ENCODE measurements at regions not wholly inside any gene's neighbourhood (a gene's known extent, or its start where the extent isn't known, plus 50 kb on each side); places are given as distances from the start of the nearest gene placed in this dataset.

- no peak for DNase-seq
Observed at GRCh38 chr5:53219174-53219573, 109.6 kb upstream of the MOCS2 start.

GRCh38 chr5:53219610-53220009 lies 110.1 kb upstream of the MOCS2 start:
- TF ChIP-seq POLR2A (IDR thresholded peaks at IDR 0.05), result no peak
- no peak for TF ChIP-seq CTCF (IDR thresholded peaks at IDR 0.05)
- no peaks in the 10 kb centered on the region for H3K36me3 ChIP-seq
- H3K9me3 ChIP-seq, result no peaks in the 10 kb centered on the region
- no peak overlapping the region for H3K27ac ChIP-seq
- no peak for DNase-seq
- H3K4me3 ChIP-seq, result no peak overlapping the region
- H3K27me3 ChIP-seq, result no peaks in the 10 kb centered on the region
- no peaks in the 10 kb centered on the region for H3K4me1 ChIP-seq

More at GRCh38 chr5:53219174-53219573, 109.6 kb upstream of the MOCS2 start:
- no peaks in the 10 kb centered on the region for H3K27me3 ChIP-seq
- H3K4me3 ChIP-seq, result no peak overlapping the region
- no peaks in the 10 kb centered on the region for H3K9me3 ChIP-seq
- no peak for TF ChIP-seq POLR2A (IDR thresholded peaks at IDR 0.05)
- TF ChIP-seq CTCF (IDR thresholded peaks at IDR 0.05), result no peak
- H3K4me1 ChIP-seq, result no peaks in the 10 kb centered on the region
- H3K27ac ChIP-seq, result no peak overlapping the region
- H3K36me3 ChIP-seq, result no peaks in the 10 kb centered on the region

GRCh38 chr5:53233645-53234405 lies 124.3 kb upstream of the MOCS2 start:
- Histone ChIP-seq H3K4me1 (no peaks in the 10 kb centered on the region), H3K36me3 (no peaks in the 10 kb centered on the region), H3K27ac (no peak overlapping the region), H3K27me3 (no peaks in the 10 kb centered on the region), H3K9me3 (no peaks in the 10 kb centered on the region), H3K4me3 (no peak overlapping the region)
- TF ChIP-seq CTCF (IDR thresholded peaks at IDR 0.05) (no peak), POLR2A (IDR thresholded peaks at IDR 0.05) (no peak)
- DNase-seq, result no peak

GRCh38 chr5:53236683-53237082 lies 127.1 kb upstream of the MOCS2 start:
- H3K9me3 ChIP-seq, result no peaks in the 10 kb centered on the region
- DNase-seq, result no peak
- TF ChIP-seq CTCF (IDR thresholded peaks at IDR 0.05), result no peak
- no peak for TF ChIP-seq POLR2A (IDR thresholded peaks at IDR 0.05)
- H3K36me3 ChIP-seq, result no peaks in the 10 kb centered on the region
- no peaks in the 10 kb centered on the region for H3K27me3 ChIP-seq
- no peak overlapping the region for H3K27ac ChIP-seq
- no peak overlapping the region for H3K4me3 ChIP-seq
- H3K4me1 ChIP-seq, result no peaks in the 10 kb centered on the region

- Histone ChIP-seq H3K9me3 (no peaks in the 10 kb centered on the region), H3K4me3 (no peak overlapping the region), H3K27ac (no peak overlapping the region), H3K36me3 (no peaks in the 10 kb centered on the region), H3K4me1 (no peaks in the 10 kb centered on the region), H3K27me3 (no peaks in the 10 kb centered on the region)
- DNase-seq, result no peak
- TF ChIP-seq POLR2A (IDR thresholded peaks at IDR 0.05) (no peak), CTCF (IDR thresholded peaks at IDR 0.05) (no peak)
Observed at GRCh38 chr5:53237876-53238275, 128.3 kb upstream of the MOCS2 start.

All from Peyer's patch (tissue), 4 donors.